Left ventricle myocardium inferior (tissue), 1 donor: ENCODE measurements at regions not wholly inside any gene's neighbourhood (a gene's known extent, or its start where the extent isn't known, plus 50 kb on each side); places are given as distances from the start of the nearest gene placed in this dataset.

Experiments
- DNase-seq: peaks from one replicate; pipeline ENCODE4 v3.0.0-alpha.2; 2020
- H3K27ac ChIP-seq: fragments of 200-600 bp; replicated peaks from 2 replicates; pipeline ENCODE4 v1.8.0; 2021
- H3K27me3 ChIP-seq: fragments of 200-600 bp; 2 replicates; pipeline ENCODE4 v1.8.0; 2021; ENCODE audit warnings: low read depth
- H3K36me3 ChIP-seq: fragments of 200-600 bp; 2 replicates; pipeline ENCODE4 v1.8.0; 2021
- H3K4me1 ChIP-seq: fragments of 200-600 bp; 2 replicates; pipeline ENCODE4 v1.8.0; 2021
- H3K4me3 ChIP-seq: fragments of 200-600 bp; 2 replicates; pipeline ENCODE4 v1.8.0; 2021; ENCODE audit warnings: mild to moderate bottlenecking, moderate library complexity
- H3K9me3 ChIP-seq: fragments of 200-600 bp; replicated peaks from 2 replicates; pipeline ENCODE4 v1.8.0; 2021
- CTCF ChIP-seq: fragments of 200-600 bp; IDR thresholded peaks from 2 replicates; pipeline ENCODE4 v1.8.0; 2021; ENCODE audit warnings: antibody characterized with exemption, mild to moderate bottlenecking, borderline replicate concordance
- intact Hi-C: fragments of 100-400 bp; cut with micrococcal nuclease; formaldehyde crosslinking; loops from one replicate; pipeline ENCODE4 v1.11.0; 2022
- donor health status: DM: no; HTN: yes; CAD: no; lungs with severe emphysema.

- TF ChIP-seq CTCF = no peak
- no peaks in the 10 kb centered on the region for H3K9me3 ChIP-seq
- no peaks in the 10 kb centered on the region for H3K36me3 ChIP-seq
- H3K27ac ChIP-seq = no peak overlapping the region
- no peaks in the 10 kb centered on the region for H3K27me3 ChIP-seq
- intact Hi-C loops = no loop called here
- no peak overlapping the region for H3K4me3 ChIP-seq
- DNase-seq = no peak
- peaks cover 11% of the 10 kb centered on the region for H3K4me1 ChIP-seq
Observed at GRCh38 chr19:31910224-31910623, 435.2 kb upstream of the ZNF507 start.

- no peak for DNase-seq
- intact Hi-C loops = no loop called here
- no peak for TF ChIP-seq CTCF
- Histone ChIP-seq H3K27me3 (no peaks in the 10 kb centered on the region), H3K27ac (no peak overlapping the region), H3K36me3 (no peaks in the 10 kb centered on the region), H3K4me3 (no peak overlapping the region), H3K9me3 (no peaks in the 10 kb centered on the region), H3K4me1 (peaks cover 11% of the 10 kb centered on the region)
Observed at GRCh38 chr19:31911577-31911976, 433.8 kb upstream of the ZNF507 start.

- DNase-seq = no peak
- H3K27me3 ChIP-seq = no peaks in the 10 kb centered on the region
- TF ChIP-seq CTCF = no peak
- no peak overlapping the region for H3K4me3 ChIP-seq
- intact Hi-C loops = no loop called here
- H3K4me1 ChIP-seq = peaks cover 7% of the 10 kb centered on the region
- no peaks in the 10 kb centered on the region for H3K9me3 ChIP-seq
- no peaks in the 10 kb centered on the region for H3K36me3 ChIP-seq
- H3K27ac ChIP-seq = no peak overlapping the region
Observed at GRCh38 chr19:31913103-31913661, 432.2 kb upstream of the ZNF507 start.

GRCh38 chr19:31930401-31930800, 415.0 kb upstream of the ZNF507 start:
- Histone ChIP-seq H3K27me3 (no peaks in the 10 kb centered on the region), H3K9me3 (peaks cover 5% of the 10 kb centered on the region), H3K4me3 (no peak overlapping the region), H3K4me1 (no peaks in the 10 kb centered on the region), H3K27ac (no peak overlapping the region), H3K36me3 (no peaks in the 10 kb centered on the region)
- intact Hi-C loops = no loop called here
- TF ChIP-seq CTCF = no peak
- DNase-seq = no peak

GRCh38 chr19:31937983-31938382, 407.4 kb upstream of the ZNF507 start:
- Histone ChIP-seq H3K36me3 (no peaks in the 10 kb centered on the region), H3K4me3 (no peak overlapping the region), H3K27ac (no peak overlapping the region), H3K9me3 (no peaks in the 10 kb centered on the region), H3K27me3 (no peaks in the 10 kb centered on the region), H3K4me1 (no peaks in the 10 kb centered on the region)
- no peak for DNase-seq
- intact Hi-C loops = no loop called here
- no peak for TF ChIP-seq CTCF

GRCh38 chr19:31938675-31939074, 406.7 kb upstream of the ZNF507 start:
- Histone ChIP-seq H3K36me3 (no peaks in the 10 kb centered on the region), H3K27ac (no peak overlapping the region), H3K9me3 (no peaks in the 10 kb centered on the region), H3K4me3 (no peak overlapping the region), H3K4me1 (no peaks in the 10 kb centered on the region), H3K27me3 (no peaks in the 10 kb centered on the region)
- DNase-seq = no peak
- TF ChIP-seq CTCF = no peak
- intact Hi-C loops = no loop called here
